GM10248 (cell line): ENCODE measurements at regions not wholly inside any gene's neighbourhood (a gene's known extent, or its start where the extent isn't known, plus 50 kb on each side); places are given as distances from the start of the nearest gene placed in this dataset.

Source experiments
- CTCF ChIA-PET: fragments of 300-600 bp; sonication (Branson Sonifier 250); formaldehyde crosslinking; extraction: SDS; loops from one replicate; lab custom pipeline; 2021; ENCODE audit warnings: antibody characterized with exemption; lab: Yijun Ruan, JAX
- POLR2A ChIA-PET: fragments of 350-650 bp; sonication (Branson Sonifier 250); formaldehyde crosslinking; extraction: SDS; loops from one replicate; lab custom pipeline; 2020; ENCODE audit warnings: antibody characterized with exemption; lab: Yijun Ruan, JAX
- DNase-seq: peaks from one replicate; pipeline ENCODE4 v3.0.0; 2012; ENCODE audit errors: extremely low spot score
- TF ChIP-seq, protein P1 (sequence below): IDR thresholded peaks from 2 replicates; pipeline ENCODE4 v1.5.1; 2012; ENCODE audit warnings: mild to moderate bottlenecking, low read depth; ENCODE audit errors: extremely low read depth, missing control alignments, control extremely low read depth

DNA sequence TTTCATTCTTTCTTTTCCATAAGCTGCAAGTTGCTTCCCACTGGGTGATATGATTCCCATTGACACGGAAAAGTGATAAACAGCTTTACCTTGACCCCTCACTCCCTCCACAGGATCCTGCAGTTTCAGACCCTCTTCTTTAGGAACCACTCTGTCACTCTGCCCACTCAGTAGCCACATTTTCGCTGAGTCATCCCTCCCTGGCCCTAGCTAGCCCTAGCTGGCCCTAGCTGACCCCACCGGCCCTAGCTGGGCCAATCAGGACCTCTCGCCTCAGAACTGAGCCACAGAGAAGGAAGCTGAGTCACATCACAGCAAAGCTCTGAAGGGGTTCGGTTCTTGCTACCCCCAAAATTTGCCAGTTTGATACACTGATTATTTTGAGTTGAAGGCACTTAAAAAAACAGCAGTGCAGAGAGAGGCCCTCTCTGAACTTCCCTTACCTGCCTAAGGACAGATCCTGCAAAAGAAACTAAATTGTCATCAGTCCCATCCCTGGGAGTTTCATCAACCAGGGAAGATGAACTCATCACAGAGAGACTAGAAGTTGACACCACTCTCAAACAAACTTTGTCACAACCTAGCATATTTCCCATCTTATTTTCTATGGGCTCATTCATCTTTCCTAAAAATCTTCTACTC, 233.5 kb upstream of the PROK2 start:
- ChIA-PET POLR2A (no interaction called here), CTCF (interaction anchor here (0.9 to 1.6 kb wide), 7 partner anchors 9 to 63 kb away, joined by 3 to 5 read pairs (median 3); no protein-coding TSS in a partner anchor)
- TF ChIP-seq, protein P1, sequence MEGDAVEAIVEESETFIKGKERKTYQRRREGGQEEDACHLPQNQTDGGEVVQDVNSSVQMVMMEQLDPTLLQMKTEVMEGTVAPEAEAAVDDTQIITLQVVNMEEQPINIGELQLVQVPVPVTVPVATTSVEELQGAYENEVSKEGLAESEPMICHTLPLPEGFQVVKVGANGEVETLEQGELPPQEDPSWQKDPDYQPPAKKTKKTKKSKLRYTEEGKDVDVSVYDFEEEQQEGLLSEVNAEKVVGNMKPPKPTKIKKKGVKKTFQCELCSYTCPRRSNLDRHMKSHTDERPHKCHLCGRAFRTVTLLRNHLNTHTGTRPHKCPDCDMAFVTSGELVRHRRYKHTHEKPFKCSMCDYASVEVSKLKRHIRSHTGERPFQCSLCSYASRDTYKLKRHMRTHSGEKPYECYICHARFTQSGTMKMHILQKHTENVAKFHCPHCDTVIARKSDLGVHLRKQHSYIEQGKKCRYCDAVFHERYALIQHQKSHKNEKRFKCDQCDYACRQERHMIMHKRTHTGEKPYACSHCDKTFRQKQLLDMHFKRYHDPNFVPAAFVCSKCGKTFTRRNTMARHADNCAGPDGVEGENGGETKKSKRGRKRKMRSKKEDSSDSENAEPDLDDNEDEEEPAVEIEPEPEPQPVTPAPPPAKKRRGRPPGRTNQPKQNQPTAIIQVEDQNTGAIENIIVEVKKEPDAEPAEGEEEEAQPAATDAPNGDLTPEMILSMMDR: no peak
- no peak for DNase-seq

DNA sequence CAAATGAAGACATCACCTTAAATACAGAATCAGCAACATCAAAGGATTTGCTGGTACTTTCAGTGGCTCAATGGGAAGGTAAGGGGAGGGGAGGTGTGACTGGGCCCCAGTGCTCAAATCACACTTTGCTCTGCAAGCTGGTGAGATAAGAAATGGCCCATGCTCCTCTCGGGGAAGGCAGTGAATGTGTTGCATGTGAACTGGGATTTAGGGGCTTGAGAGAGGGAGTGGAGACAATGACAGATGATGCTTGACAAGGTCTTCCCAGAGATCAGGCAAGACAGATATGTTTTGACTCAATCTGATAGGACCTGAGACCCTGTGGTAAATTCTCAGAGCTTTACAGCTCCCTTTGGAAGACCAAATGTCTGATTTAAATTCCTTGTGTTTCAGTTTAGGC, 233.0 kb upstream of the PROK2 start:
- ChIA-PET CTCF (interaction anchor here (0.9 to 1.6 kb wide), 4 partner anchors 9 to 62 kb away, joined by 3 to 5 read pairs (median 3); no protein-coding TSS in a partner anchor), POLR2A (no interaction called here)
- DNase-seq: no peak
- TF ChIP-seq, protein P1: no peak

DNA sequence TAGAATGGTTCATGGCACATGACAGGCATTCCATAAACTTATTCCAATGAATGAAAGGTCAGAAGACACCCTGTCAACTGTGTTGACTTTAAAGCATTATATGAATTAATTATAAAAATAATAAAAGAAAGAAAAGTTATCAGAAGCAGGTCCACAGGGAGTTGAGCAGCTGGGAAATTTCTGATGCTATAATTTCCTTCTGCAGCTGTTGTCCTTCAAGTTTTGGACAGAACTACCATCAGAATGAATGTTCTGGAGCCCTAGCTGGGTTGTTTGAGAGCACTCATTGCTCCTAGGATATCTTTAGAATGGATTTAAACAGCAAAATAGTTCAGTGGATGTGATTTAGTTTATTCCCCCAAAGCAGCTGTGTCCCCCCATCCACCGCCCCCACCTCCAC, 232.4 kb upstream of the PROK2 start:
- DNase-seq: no peak
- CTCF ChIA-PET: interaction anchor here (1.5 to 1.6 kb wide), 2 partner anchors 27 to 32 kb away, joined by 3 to 5 read pairs; no protein-coding TSS in a partner anchor
- TF ChIP-seq, protein P1: no peak
- POLR2A ChIA-PET: no interaction called here

DNA sequence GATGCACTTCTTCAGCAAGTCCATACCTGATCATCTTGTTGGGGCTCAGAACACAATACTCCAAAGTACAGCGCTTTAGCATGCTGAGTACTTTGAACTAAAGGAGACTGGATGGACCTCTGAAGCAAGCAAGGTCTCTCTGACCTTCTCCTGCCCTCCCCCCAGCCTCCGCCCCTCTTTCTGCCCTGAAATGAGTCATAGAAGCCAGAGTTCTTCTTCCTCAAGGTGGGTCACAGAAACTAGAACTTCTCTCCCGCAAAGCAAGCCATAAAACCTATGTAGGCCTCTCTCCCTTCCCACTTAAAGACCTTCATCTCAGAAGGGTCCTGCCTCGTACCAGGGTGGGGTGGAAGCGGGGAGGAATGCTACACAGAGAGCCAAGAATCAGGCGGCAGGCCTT, 230.5 kb upstream of the PROK2 start:
- CTCF ChIA-PET: interaction anchor here (0.9 to 1.6 kb wide), 2 partner anchors 26 to 30 kb away, joined by 3 to 5 read pairs; no protein-coding TSS in a partner anchor
- no peak for DNase-seq
- POLR2A ChIA-PET: no interaction called here
- TF ChIP-seq, protein P1: no peak

DNA sequence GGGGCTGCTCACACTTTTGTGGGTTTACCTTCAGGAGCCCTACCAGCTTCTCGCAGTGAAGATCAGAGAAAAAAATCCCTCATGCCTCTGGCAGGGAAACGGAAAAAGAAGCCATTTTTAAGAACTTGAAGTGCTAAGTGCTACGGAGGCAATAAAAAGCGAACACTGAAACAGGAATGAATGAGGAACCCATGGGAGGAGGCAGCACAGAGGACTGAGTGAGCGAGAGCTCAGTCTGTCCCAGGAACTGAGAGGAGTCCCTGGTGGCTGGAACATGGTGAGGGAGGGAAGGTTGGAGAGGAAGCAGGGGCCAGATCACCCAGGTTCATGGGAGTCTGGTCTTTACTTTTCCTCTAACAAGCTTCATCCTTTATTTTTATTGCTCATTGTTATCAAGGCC, 228.1 kb upstream of the PROK2 start:
- CTCF ChIA-PET: interaction anchor here (0.9 to 1.6 kb wide), 4 partner anchors 9 to 37 kb away, joined by 3 to 6 read pairs (median 4); no protein-coding TSS in a partner anchor
- DNase-seq: no peak
- POLR2A ChIA-PET: interaction anchor here (0.6 kb wide), 1 partner anchor 27 kb away, joined by 6 read pairs; no protein-coding TSS in a partner anchor
- TF ChIP-seq, protein P1: no peak

DNA sequence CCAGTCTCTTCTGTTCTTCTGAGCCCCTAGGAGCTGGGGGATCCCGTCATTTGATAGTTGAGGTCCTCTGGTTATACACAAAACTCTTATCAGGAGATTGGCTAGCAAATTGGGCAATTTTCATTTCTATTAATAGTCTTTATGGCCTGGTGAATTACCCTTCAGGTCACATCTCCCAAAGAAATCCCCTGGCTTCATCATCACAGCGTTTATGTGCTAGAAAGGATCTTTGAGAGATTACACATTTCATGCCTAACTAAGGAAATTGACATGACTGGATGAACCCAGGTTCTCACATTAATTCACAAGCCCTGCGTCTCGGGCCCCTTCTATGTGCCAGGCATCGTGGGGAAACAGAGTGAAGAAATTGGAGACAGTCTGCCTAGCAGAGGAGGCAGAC, 227.4 kb upstream of the PROK2 start:
- CTCF ChIA-PET: interaction anchor here (0.9 to 1.6 kb wide), 3 partner anchors 8 to 27 kb away, joined by 3 to 6 read pairs (median 6); no protein-coding TSS in a partner anchor
- no peak for DNase-seq
- TF ChIP-seq, protein P1: no peak
- POLR2A ChIA-PET: no interaction called here
